ENCODE measurements at regions not wholly inside any gene's neighbourhood (a gene's known extent, or its start where the extent isn't known, plus 50 kb on each side); places are given as distances from the start of the nearest gene placed in this dataset.

GRCh38 chr6:2542858-2543218 lies 207.9 kb downstream of the MYLK4 start:
- H2AFZ ChIP-seq (ENCODE audit: low read length), result no peak overlapping the region
- H3K79me2 ChIP-seq (ENCODE audit: low read length), result no peaks in the 10 kb centered on the region
- no peak overlapping the region for H3K4me2 ChIP-seq (ENCODE audit: low read depth, low read length, poor library complexity, severe bottlenecking)
- DNase-seq, result no peak
- no peaks in the 10 kb centered on the region for H3K9me3 ChIP-seq (ENCODE audit: low read length)
- no peaks in the 10 kb centered on the region for H3K27me3 ChIP-seq (ENCODE audit: low read length)
- H3K9me2 ChIP-seq (replicated peaks; ENCODE audit: insufficient read depth, low read length), result no peaks in the 10 kb centered on the region
- H4K20me1 ChIP-seq (ENCODE audit: insufficient read depth, low read depth, low read length), result no peaks in the 10 kb centered on the region
- no peak overlapping the region for H3K9ac ChIP-seq (ENCODE audit: low read length)
- no peaks in the 10 kb centered on the region for H3K36me3 ChIP-seq (ENCODE audit: insufficient read depth, low read length)
- no peak overlapping the region for H3K4me3 ChIP-seq (ENCODE audit: low read length)
- no peaks in the 10 kb centered on the region for H3K4me1 ChIP-seq (ENCODE audit: low read length)
- H3K27ac ChIP-seq (ENCODE audit: low read length), result no peak overlapping the region

- Histone ChIP-seq H3K9me2 (replicated peaks; ENCODE audit: insufficient read depth, low read length) (no peaks in the 10 kb centered on the region), H3K9ac (ENCODE audit: low read length) (no peak overlapping the region), H3K27ac (ENCODE audit: low read length) (no peak overlapping the region), H3K4me2 (ENCODE audit: low read depth, low read length, poor library complexity, severe bottlenecking) (no peak overlapping the region), H3K36me3 (ENCODE audit: insufficient read depth, low read length) (no peaks in the 10 kb centered on the region), H3K27me3 (ENCODE audit: low read length) (no peaks in the 10 kb centered on the region), H4K20me1 (ENCODE audit: insufficient read depth, low read depth, low read length) (no peaks in the 10 kb centered on the region), H3K79me2 (ENCODE audit: low read length) (no peaks in the 10 kb centered on the region), H3K4me3 (ENCODE audit: low read length) (no peak overlapping the region), H3K9me3 (ENCODE audit: low read length) (no peaks in the 10 kb centered on the region), H3K4me1 (ENCODE audit: low read length) (no peaks in the 10 kb centered on the region), H2AFZ (ENCODE audit: low read length) (no peak overlapping the region)
- DNase-seq, result no peak
Observed at GRCh38 chr6:2542101-2542857, 208.4 kb downstream of the MYLK4 start.

GRCh38 chr6:2536451-2536850 lies 214.3 kb downstream of the MYLK4 start:
- Histone ChIP-seq H3K27me3 (ENCODE audit: low read length) (no peaks in the 10 kb centered on the region), H4K20me1 (ENCODE audit: insufficient read depth, low read depth, low read length) (no peaks in the 10 kb centered on the region), H3K27ac (ENCODE audit: low read length) (no peak overlapping the region), H3K9ac (ENCODE audit: low read length) (no peak overlapping the region), H3K9me2 (replicated peaks; ENCODE audit: insufficient read depth, low read length) (no peaks in the 10 kb centered on the region), H3K79me2 (ENCODE audit: low read length) (no peaks in the 10 kb centered on the region), H3K4me2 (ENCODE audit: low read depth, low read length, poor library complexity, severe bottlenecking) (no peak overlapping the region), H2AFZ (ENCODE audit: low read length) (no peak overlapping the region), H3K9me3 (ENCODE audit: low read length) (no peaks in the 10 kb centered on the region), H3K4me1 (ENCODE audit: low read length) (no peaks in the 10 kb centered on the region), H3K36me3 (ENCODE audit: insufficient read depth, low read length) (no peaks in the 10 kb centered on the region), H3K4me3 (ENCODE audit: low read length) (no peak overlapping the region)
- DNase-seq, result no peak

- H3K4me1 ChIP-seq (ENCODE audit: low read length), result no peaks in the 10 kb centered on the region
Observed at GRCh38 chr6:2535506-2535905, 215.2 kb downstream of the MYLK4 start.

GRCh38 chr6:2534406-2535042 lies 216.2 kb downstream of the MYLK4 start:
- H3K9me2 ChIP-seq (replicated peaks; ENCODE audit: insufficient read depth, low read length), result no peaks in the 10 kb centered on the region
- H2AFZ ChIP-seq (ENCODE audit: low read length), result no peak overlapping the region
- no peak overlapping the region for H3K4me3 ChIP-seq (ENCODE audit: low read length)
- no peak overlapping the region for H3K9ac ChIP-seq (ENCODE audit: low read length)
- no peaks in the 10 kb centered on the region for H3K9me3 ChIP-seq (ENCODE audit: low read length)
- no peaks in the 10 kb centered on the region for H4K20me1 ChIP-seq (ENCODE audit: insufficient read depth, low read depth, low read length)
- H3K36me3 ChIP-seq (ENCODE audit: insufficient read depth, low read length), result no peaks in the 10 kb centered on the region
- no peaks in the 10 kb centered on the region for H3K27me3 ChIP-seq (ENCODE audit: low read length)
- no peaks in the 10 kb centered on the region for H3K4me1 ChIP-seq (ENCODE audit: low read length)
- H3K4me2 ChIP-seq (ENCODE audit: low read depth, low read length, poor library complexity, severe bottlenecking), result no peak overlapping the region
- no peak overlapping the region for H3K27ac ChIP-seq (ENCODE audit: low read length)
- no peak for DNase-seq
- no peaks in the 10 kb centered on the region for H3K79me2 ChIP-seq (ENCODE audit: low read length)

More at GRCh38 chr6:2535506-2535905, 215.2 kb downstream of the MYLK4 start:
- Histone ChIP-seq H3K4me2 (ENCODE audit: low read depth, low read length, poor library complexity, severe bottlenecking) (no peak overlapping the region), H4K20me1 (ENCODE audit: insufficient read depth, low read depth, low read length) (no peaks in the 10 kb centered on the region), H3K27ac (ENCODE audit: low read length) (no peak overlapping the region), H3K9ac (ENCODE audit: low read length) (no peak overlapping the region), H3K36me3 (ENCODE audit: insufficient read depth, low read length) (no peaks in the 10 kb centered on the region), H3K4me3 (ENCODE audit: low read length) (no peak overlapping the region), H2AFZ (ENCODE audit: low read length) (no peak overlapping the region), H3K9me3 (ENCODE audit: low read length) (no peaks in the 10 kb centered on the region), H3K9me2 (replicated peaks; ENCODE audit: insufficient read depth, low read length) (no peaks in the 10 kb centered on the region), H3K79me2 (ENCODE audit: low read length) (no peaks in the 10 kb centered on the region), H3K27me3 (ENCODE audit: low read length) (no peaks in the 10 kb centered on the region)
- DNase-seq, result no peak

- no peak overlapping the region for H3K27ac ChIP-seq (ENCODE audit: low read length)
- no peak for DNase-seq
- H3K27me3 ChIP-seq (ENCODE audit: low read length), result no peaks in the 10 kb centered on the region
- H3K4me3 ChIP-seq (ENCODE audit: low read length), result no peak overlapping the region
- H3K36me3 ChIP-seq (ENCODE audit: insufficient read depth, low read length), result no peaks in the 10 kb centered on the region
- no peak overlapping the region for H3K4me2 ChIP-seq (ENCODE audit: low read depth, low read length, poor library complexity, severe bottlenecking)
- no peak overlapping the region for H3K9ac ChIP-seq (ENCODE audit: low read length)
- H4K20me1 ChIP-seq (ENCODE audit: insufficient read depth, low read depth, low read length), result no peaks in the 10 kb centered on the region
- H3K9me3 ChIP-seq (ENCODE audit: low read length), result no peaks in the 10 kb centered on the region
- no peaks in the 10 kb centered on the region for H3K4me1 ChIP-seq (ENCODE audit: low read length)
- no peaks in the 10 kb centered on the region for H3K9me2 ChIP-seq (replicated peaks; ENCODE audit: insufficient read depth, low read length)
- no peaks in the 10 kb centered on the region for H3K79me2 ChIP-seq (ENCODE audit: low read length)
- no peak overlapping the region for H2AFZ ChIP-seq (ENCODE audit: low read length)
Observed at GRCh38 chr6:2531426-2532215, 219.1 kb downstream of the MYLK4 start.

GRCh38 chr6:2529211-2529719 lies 221.5 kb downstream of the MYLK4 start:
- H3K9me3 ChIP-seq (ENCODE audit: low read length), result peaks cover 2% of the 10 kb centered on the region; the same call in 1 of the 2 replicates
- no peak for DNase-seq
- H3K36me3 ChIP-seq (ENCODE audit: insufficient read depth, low read length), result no peaks in the 10 kb centered on the region
- H3K9me2 ChIP-seq (replicated peaks; ENCODE audit: insufficient read depth, low read length), result 0 out of 2 replicates have a peak, but pooled peaks cover 2% of the 10 kb centered on the region
- H3K27ac ChIP-seq (ENCODE audit: low read length), result no peak overlapping the region
- no peaks in the 10 kb centered on the region for H3K79me2 ChIP-seq (ENCODE audit: low read length)
- H3K9ac ChIP-seq (ENCODE audit: low read length), result no peak overlapping the region
- H3K4me1 ChIP-seq (ENCODE audit: low read length), result no peaks in the 10 kb centered on the region
- no peaks in the 10 kb centered on the region for H4K20me1 ChIP-seq (ENCODE audit: insufficient read depth, low read depth, low read length)
- H3K4me3 ChIP-seq (ENCODE audit: low read length), result no peak overlapping the region
- no peaks in the 10 kb centered on the region for H3K27me3 ChIP-seq (ENCODE audit: low read length)
- H2AFZ ChIP-seq (ENCODE audit: low read length), result no peak overlapping the region
- no peak overlapping the region for H3K4me2 ChIP-seq (ENCODE audit: low read depth, low read length, poor library complexity, severe bottlenecking)

GRCh38 chr6:2528156-2528555 lies 222.6 kb downstream of the MYLK4 start:
- Histone ChIP-seq H3K9me2 (replicated peaks; ENCODE audit: insufficient read depth, low read length) (0 out of 2 replicates have a peak, but pooled peaks cover 2% of the 10 kb centered on the region), H4K20me1 (ENCODE audit: insufficient read depth, low read depth, low read length) (no peaks in the 10 kb centered on the region), H3K4me1 (ENCODE audit: low read length) (no peaks in the 10 kb centered on the region), H3K4me2 (ENCODE audit: low read depth, low read length, poor library complexity, severe bottlenecking) (no peak overlapping the region), H3K27me3 (ENCODE audit: low read length) (no peaks in the 10 kb centered on the region), H3K27ac (ENCODE audit: low read length) (no peak overlapping the region), H2AFZ (ENCODE audit: low read length) (no peak overlapping the region), H3K36me3 (ENCODE audit: insufficient read depth, low read length) (no peaks in the 10 kb centered on the region), H3K9ac (ENCODE audit: low read length) (no peak overlapping the region), H3K9me3 (ENCODE audit: low read length) (peaks cover 6% of the 10 kb centered on the region), H3K4me3 (ENCODE audit: low read length) (no peak overlapping the region), H3K79me2 (ENCODE audit: low read length) (no peaks in the 10 kb centered on the region)
- DNase-seq, result no peak
